OCI-M1 (cell line): ENCODE measurements at regions not wholly inside any gene's neighbourhood (a gene's known extent, or its start where the extent isn't known, plus 50 kb on each side); places are given as distances from the start of the nearest gene placed in this dataset.
"Not testable (repeated sequence)": the region's sequence is repeated elsewhere in the genome, so short reads cannot be mapped to it uniquely, and the experiment has no call there.

ENCODE experiments used
- DNase-seq: peaks from one replicate; lab custom pipeline; 2025; lab: John Stamatoyannopoulos, UW

DNA sequence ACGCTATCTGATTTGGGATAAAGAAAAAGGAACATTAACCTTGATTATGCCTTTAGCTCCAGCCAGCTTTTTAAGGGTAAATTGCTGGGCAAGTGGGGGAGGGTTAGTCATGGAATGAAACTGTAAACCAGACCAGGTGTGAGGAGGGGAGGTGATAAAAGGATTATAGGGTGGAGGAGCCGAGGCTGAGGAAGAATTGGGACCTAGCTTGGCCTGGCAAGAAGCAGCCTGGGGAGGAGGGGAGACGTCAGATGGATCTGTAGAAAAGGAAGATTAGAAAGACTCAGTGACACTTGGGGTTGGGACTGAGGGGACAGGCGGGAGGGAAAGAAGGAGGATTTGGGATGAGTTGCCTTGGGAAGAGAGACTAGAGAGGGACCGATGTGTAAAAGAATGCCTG lies 590.8 kb upstream of the MDGA2 start:
- DNase-seq = not testable (repeated sequence)

DNA sequence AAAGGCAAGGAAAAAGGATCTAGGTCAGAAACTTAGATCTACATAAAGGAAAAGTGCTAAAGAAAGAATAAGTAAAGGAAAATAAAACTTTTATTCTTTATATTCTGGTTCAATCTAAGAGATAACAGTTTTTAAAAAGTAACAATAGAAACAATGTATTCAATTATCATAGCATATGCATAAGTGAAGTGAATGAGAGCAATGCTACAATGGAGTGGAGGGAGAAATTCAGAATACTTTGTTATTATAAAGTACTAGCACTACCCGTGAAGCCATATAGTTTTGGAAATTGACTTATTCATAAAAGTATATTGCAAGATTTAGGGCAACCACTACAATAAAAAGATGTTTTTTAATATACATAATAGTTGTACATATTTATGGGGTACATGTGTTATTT lies 586.0 kb upstream of the MDGA2 start:
- no peak for DNase-seq

DNA sequence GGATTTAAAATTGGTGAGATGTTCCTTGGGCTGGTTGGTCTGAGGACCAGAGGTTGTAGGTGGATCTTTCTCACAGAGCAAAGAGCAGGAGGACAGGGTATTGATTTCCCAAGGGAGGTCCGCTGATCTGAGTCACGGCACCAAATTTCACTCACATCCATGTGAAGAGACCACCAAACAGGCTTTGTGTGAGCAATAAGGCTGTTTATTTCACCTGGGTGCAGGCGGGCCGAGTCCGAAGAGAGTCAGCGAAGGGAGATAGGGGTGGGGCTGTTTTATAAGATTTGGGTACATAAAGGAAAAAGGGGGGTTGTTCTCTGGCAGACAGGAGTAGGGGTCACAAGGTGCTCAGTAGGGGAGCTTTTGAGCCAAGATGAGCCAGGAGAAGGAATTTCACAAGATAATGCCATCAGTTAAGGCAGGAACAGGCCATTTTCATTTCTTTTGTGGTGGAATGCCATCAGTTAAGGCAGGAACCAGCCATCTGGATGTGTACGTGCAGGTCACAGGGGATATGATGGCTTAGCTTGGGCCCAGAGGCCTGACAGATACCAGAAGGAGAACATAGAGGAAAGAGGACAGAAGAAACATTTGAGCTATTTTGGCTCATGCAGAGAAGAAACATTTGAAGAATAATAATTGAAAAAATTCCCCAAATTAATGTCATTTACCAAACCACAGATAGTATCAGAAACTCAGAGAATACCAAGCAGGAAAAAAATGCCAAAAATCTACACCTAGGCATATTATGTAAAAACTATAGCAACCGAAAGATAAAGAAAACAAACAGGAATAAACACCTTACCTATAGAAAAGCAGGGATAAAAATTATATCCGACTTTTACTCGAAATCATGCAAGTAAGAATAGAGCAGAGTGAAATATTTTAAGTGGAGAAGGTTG lies 585.2 kb upstream of the MDGA2 start:
- not testable (repeated sequence) for DNase-seq

DNA sequence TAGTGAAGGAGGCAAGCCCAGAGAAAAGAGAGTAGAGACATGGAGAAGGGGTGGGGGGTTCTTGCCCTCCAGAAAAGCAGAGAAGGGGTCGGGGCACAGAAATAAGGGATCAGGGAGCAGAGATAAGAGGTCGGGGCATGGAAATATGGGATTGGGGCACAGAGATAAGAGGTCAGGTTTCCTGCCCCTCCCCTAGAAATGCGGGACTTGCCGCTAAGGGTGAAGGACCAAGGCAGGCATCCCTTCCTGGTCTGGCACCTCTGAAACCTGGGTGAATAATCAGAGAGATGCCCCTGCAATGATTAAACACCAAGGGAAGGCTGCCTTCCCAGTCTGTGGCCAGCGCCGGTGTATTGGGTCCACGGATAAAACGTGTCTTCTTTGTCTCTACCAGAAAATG lies 584.5 kb upstream of the MDGA2 start:
- not testable (repeated sequence) for DNase-seq

DNA sequence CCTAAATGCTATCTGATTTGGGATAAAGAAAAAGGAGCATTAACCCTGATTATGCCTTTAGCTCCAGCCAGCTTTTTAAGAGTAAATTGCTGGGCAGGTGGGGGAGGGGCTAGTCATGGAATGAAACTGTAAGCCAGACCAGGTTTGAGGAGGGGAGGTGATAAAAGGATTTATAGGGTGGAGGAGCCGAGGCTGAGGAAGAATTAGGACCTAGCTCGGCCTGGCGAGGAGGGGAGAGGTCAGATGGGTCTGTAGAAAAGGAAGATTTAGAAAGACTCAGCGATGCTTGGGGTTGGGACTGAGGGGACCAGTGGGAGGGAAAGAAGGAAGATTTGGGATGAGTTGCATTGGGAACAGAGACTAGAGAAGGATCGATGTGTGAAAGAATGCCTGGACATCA lies 583.8 kb upstream of the MDGA2 start:
- DNase-seq = not testable (repeated sequence)

DNA sequence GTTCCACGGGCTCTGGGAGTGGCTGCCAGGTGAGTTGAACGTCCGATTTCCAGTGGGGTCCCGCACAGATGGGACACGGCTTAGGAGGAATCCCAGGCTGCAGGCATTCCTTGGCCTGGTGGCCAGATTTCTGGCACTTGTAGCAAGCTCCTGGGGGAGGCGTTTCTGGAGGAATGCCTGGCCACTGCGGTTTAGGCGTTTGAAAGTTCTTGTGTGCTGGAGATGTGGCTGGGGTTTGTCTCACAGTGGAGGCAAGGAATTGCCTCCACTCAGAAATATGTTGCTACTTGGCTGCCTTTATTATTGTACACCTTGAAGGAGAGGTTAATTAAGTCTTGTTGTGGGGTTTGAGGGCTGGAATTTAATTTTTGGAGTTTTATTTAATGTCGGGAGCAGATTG lies 583.3 kb upstream of the MDGA2 start:
- DNase-seq = not testable (repeated sequence)

DNA sequence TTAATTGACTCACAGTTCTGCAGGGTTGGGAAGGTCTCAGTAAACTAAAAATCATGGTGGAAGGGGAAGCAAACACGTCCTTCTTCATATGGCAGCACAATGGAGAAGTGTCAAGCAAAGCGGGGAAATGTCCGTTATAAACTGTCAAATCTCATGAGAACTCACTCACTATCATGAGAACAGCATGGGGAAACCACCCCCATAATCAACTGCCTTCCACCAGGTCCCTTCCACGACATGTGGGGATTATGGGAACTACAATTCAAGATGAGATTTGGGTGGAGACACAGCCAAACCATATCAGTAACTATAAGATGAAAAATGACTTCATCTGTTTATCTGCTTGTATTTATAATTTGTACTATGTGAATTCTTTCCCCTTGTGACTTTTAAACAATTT lies 577.6 kb upstream of the MDGA2 start:
- peak; percentile 23 for DNase-seq

DNA sequence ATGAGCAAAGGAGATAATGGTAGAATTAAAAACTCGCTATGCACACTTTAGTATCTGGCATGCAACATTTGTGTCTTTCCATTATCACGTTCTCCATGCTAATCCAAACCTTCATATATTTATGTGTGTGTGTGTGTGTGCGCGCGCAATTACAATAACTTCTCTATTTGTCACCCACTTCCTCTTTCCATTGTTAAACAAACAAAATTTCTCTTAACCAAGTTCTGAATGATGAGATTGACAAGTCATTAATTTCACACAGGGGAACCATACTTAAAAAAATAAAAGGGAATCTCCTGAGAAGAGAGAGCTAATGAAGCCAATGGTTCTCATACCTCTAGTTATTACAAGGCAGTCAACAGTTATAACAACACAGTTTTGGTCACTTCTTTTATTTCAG lies 575.9 kb upstream of the MDGA2 start:
- peak; percentile 59 for DNase-seq

DNA sequence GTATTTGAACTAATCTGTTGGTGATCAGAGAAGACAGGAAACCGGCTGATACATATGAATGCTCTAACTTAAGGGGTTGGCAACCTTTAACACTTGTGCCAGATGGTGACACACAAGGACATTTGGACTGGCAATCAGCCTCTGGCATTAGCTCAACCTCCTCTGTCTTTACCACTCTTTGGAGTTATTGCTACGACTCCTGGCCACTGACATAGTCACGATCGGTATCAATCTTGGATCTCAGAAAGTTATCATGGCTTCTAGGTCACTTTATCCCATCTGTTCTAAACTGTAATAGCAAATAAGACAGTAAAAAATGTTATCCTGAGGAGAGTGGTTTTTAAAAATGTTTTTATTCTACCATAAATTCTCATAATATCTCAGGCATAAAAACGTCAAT lies 575.2 kb upstream of the MDGA2 start:
- DNase-seq = no peak

DNA sequence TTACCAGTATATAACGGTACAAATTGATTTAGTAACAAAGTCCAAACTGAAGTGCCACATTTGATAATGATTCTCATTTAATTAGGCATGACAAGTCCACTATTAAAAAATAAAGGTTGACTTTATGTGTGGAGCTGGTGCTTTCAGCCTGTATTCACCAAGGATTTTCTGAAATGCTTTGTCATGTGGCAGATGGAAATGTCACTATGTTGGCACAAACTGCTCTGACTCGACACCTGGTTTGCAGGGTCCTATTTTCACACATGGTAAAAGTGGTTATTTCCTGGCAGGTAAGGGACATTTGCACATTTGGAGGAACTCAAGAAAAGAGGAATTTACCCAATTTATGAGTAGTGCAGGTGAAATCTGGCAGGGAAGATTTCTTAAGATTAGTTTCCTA lies 572.6 kb upstream of the MDGA2 start:
- no peak for DNase-seq

DNA sequence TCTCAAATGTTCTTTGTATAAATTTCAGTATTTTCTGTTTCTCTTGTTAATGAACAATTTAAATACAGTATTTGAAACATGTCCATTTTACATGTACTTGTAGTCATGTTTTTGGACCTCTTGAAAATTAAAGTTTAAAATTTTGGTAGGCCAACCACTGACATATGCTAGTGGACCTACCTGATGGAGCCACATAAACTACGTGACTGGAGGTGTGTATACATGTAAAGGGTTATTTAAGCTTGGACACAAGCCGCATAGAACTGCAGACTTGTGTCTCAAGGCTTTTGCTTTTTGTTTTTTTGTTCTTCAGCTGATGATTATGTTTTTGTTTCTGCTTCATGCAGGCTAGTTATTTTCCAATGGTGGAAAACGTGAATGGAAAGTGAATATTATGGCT lies 568.5 kb upstream of the MDGA2 start:
- no peak for DNase-seq

DNA sequence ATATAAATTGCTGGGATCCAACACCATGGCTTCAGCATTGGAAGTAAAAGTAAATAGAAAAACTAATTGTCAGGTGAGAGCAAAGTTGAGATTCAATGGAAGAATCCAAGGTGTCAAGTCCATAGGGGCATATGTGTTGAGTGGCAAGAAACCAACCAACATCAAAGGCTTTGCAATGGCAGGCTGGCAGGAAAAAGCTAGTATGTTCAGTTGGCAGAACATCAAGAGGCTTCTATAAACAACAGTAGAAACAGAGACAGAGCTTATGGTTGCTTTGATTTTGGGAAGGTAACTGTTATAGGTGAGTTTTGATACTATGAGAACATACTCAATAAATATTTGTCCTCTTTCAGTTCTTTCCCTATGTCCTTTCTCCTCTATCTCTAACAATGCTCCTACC lies 553.7 kb upstream of the MDGA2 start:
- no peak for DNase-seq

DNA sequence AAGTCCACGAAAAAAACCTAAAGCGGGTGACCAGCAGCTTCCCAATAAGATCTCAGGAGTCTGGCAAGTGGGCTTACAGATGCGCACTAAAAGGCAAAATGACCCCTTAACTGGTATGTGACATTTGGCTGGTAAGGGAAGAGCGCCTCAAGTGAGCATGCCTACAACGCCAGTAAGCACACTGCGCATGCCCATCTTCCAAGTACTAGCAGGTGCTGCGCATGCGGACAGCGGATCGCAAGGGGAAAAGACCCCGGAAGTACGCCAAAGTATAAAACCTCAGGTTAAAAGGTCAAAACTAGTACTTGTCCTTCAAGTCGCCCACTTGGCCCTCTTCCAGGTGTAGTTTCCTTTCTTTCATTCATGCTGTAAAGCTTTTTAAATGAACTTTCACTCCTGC lies 518.5 kb upstream of the MDGA2 start:
- DNase-seq = no peak

DNA sequence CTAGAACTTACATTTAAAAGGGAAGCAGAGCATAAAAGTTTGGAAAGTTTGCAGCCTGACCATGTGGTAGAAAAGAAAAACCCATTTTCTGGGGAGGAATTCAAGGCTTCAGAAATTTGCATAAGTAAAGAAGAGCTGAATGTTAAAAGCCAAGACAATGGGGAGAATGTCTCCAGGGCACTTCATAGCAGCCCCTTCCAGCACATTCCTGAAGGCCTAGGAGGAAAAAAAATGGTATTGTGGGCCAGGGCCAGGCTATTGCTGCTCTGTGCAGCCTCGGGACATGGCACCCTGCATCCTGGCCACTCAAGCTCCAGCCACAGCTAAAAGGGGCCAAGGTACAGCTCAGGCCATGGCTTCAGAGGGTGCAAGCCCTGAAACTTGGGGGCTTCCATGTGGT lies 474.2 kb upstream of the MDGA2 start:
- DNase-seq = not testable (repeated sequence)

DNA sequence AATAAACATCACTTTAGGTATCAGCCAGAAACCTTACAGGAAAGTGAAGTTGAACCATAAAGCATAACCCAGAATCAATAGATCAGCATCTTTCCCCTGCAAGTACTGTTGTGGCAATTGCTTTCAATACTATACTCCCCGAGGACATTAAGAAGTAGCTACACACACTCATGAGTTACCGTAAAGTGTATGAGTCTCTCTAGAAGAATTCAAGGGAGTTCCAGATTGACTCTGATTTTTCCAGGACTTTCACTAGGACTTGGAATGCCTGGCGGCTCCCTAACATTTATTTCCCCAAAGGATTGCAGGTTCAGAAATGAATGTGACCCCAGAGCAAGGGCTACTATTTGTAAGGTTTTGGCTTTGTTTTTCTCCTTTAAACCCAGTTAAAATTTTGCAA lies 465.4 kb upstream of the MDGA2 start:
- no peak for DNase-seq

DNA sequence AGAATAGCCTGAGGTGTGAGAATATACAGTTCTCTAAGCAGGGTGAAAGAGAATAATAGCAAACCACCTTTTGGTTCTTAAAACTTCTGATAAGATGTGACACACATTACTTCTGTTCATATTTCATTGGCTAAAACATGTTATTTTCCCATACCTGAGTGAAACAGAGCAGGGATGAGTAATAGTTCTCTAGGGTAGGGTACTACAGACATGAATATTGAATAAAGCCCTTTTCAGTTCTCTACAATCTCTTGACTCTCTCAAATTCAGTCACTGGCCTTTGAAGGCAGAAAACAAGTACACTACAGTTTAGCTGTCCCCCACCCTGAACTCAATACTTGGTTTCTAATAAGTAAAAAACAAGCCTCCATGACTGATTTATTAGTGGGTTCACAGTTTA lies 454.1 kb upstream of the MDGA2 start:
- no peak for DNase-seq

DNA sequence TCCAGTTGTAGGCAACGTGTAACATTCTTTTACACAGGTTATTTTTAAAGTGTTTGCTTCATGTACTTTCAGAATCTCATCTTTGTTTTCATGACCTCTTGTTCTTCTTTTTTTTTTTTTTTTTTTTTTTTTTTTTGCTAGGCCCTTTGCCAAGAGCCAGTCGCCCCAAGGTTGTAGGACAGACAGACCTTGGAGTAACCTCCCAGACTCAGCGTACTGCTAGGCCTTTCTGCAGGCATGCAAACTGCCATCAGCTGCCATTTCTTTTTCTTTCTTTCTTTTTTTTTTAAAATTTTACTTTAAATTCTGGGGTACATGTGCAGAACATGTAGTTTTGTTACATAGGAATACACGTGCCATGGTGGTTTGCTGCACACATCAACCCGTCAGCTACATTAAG lies 452.3 kb upstream of the MDGA2 start:
- DNase-seq = no peak

DNA sequence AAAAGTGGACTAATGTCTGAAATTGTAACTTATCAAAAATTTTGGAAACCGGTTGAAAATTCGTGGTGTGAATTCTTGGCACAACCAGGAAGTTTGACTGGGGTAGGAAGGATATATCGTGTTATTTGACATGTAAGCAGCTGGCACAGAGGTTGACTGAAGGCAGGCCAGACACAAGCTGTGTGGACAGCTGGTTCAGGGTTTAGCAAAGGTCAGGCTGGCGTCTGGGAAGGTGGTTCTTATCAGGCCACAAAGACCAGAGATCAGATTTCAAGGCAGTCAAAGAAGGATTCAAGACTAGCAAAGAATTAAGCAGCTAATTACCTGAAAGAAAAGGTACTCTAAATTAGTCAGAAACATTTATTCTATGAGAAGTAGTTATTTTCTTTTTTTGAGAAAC lies 450.2 kb upstream of the MDGA2 start:
- no peak for DNase-seq

DNA sequence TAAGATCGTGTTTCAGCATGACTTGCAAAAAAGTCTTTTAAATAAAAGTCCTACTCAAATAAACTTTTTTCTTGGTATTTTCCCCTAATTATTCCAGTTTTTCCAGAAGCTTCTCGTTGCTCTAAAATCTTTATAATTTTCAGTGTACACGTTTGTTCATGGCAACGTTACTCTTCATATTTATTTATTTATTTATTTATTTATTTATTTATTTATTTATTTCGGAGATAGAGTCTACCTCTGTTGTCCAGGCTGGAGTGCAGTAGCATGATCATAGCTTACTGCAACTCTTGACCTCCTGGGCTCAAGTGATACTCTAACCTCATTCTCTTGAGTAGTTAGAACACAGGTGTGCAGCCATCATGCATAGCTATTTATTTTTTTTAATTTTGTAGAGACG lies 438.3 kb upstream of the MDGA2 start:
- DNase-seq = no peak

DNA sequence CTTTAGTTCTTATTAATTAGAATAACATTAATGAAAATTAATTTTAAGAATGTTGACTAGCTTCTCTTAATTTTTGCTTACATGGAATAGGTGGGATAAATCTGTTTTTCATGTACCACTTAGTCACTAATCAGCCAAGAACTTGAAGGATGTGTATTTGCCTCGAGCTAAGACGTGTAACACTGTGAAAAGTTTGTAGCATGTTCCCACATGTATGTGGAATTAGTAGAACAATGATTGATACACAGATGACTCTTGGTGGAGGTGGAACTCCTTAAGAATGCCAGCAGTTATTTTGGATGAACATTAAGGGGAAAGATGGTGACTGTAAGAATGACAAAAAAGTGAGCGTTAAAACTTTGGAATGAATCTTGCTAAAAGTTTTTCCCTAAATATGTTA lies 435.7 kb upstream of the MDGA2 start:
- no peak for DNase-seq

DNA sequence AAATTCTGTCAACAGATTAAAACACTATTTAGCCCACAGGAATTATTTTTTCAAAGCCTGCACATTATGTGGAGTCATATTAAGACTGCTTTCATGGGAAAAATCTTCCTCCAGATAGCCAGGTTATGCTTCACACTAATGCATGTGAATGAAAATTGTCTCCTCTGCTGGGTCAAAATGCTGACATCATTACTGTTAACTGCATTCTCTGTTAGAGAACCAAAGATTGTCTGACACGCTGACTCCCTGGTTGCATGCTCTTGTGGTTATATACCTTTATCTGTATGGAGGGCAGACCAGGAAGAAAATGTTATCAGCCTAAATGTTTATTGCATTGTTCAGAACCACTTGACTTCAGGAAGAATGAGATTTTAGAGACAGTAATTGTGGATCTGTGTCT lies 432.2 kb upstream of the MDGA2 start:
- DNase-seq = peak; percentile 55

DNA sequence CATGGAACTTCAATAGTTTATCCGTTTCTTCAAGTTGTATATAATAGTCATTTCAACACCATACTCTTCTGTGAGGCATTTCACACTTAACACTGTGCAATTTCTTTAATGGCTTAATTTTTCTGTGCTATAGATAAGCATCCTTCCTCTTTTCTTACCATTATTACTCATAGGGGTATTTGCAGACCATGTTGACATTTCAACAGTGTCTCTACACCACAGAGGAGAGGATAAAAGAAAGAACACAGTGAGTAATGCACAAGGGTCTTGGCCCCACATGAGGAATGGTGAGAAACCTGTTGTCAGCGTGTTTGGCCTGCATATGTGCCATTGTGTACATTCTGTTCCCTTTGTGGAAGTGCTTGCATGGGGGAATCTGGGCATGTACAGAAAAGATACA lies 421.5 kb upstream of the MDGA2 start:
- no peak for DNase-seq

DNA sequence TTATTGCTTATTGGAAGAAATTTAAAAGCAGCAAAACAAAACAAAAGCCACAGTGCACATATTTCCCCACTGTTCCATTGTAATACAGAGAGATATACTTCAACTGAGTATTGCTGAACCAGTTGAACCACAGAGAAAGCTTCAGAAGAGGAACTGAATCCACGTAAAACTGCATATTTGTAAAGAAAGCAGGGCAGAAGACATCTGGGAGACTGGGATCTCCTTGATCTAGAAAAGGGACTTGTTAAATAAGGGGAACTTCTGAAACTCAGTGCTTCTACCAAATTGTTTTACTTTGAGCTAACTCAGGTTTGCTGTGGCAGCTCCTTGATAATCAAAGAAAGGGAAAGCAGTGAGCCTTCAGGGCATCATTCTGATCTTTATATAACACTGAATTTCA lies 411.1 kb upstream of the MDGA2 start:
- DNase-seq = peak; percentile 10

DNA sequence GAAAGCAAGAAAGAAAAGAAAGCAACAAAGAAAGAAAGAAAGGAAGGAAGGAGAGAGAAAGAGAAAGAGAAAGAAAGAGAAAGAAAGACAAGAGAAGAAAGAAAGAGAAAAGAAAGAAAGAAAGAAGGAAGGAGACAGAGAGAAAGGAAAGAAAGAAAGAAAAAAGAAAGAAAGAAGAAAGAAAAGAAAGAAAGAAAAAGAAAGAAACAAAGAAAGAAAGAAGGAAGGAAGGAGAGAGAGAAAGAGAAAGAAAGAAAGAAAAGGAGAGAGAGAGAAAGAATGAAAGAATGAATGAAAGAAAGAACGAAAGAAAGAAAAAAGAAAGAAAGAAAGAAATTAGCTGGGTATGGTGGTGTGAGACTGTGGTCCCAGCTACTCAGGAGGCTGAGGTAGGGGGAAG lies 400.1 kb upstream of the MDGA2 start:
- DNase-seq = no peak
